HepG2 (cell line): ENCODE measurements at regions not wholly inside any gene's neighbourhood (a gene's known extent, or its start where the extent isn't known, plus 50 kb on each side); places are given as distances from the start of the nearest gene placed in this dataset.

Source experiments
- AGO2 ChIP-seq: fragments of 200-400 bp; formaldehyde crosslinking; optimal IDR thresholded peaks from 2 replicates; pipeline ENCODE3; 2017; ENCODE audit warnings: mild to moderate bottlenecking, low read depth, low read length, moderate library complexity
- ATF1 ChIP-seq: IDR thresholded peaks from 2 replicates; pipeline ENCODE4 v1.6.1; 2016; ENCODE audit warnings: mild to moderate bottlenecking, control low read depth
- ATF3 ChIP-seq: sonication (generic); formaldehyde crosslinking; IDR thresholded peaks from 2 replicates; pipeline ENCODE4 v1.4.0; 2020; ENCODE audit warnings: missing genetic modification reagents
- ELF1 ChIP-seq: sonication (generic); formaldehyde crosslinking; IDR thresholded peaks from 2 replicates; pipeline ENCODE4 v1.4.0; 2020; ENCODE audit warnings: missing genetic modification reagents
- FOXK2 ChIP-seq: fragments of 450-650 bp; IDR thresholded peaks from 2 replicates; pipeline ENCODE4 v1.6.1; 2016
- HNF1A ChIP-seq, 2 experiments: sonication (generic) in 1 of 2; formaldehyde crosslinking in 1 of 2; IDR thresholded peaks; 2 replicates each; pipeline versions ENCODE4 v1.4.0 to v1.6.1; 2016 to 2020; ENCODE audit warnings: borderline replicate concordance in 1 of 2, low read depth in 1 of 2, mild to moderate bottlenecking in 1 of 2, missing genetic modification reagents in 1 of 2
- HOXA3 ChIP-seq: sonication (generic); formaldehyde crosslinking; IDR thresholded peaks from 2 replicates; pipeline ENCODE4 v1.5.0; 2020; ENCODE audit warnings: missing genetic modification reagents
- KLF9 ChIP-seq: IDR thresholded peaks from 2 replicates; pipeline ENCODE4 v1.6.1; 2016; ENCODE audit warnings: low read depth
- MYNN ChIP-seq: sonication (generic); formaldehyde crosslinking; IDR thresholded peaks from 2 replicates; pipeline ENCODE4 v1.4.0; 2020; ENCODE audit warnings: mild to moderate bottlenecking, low read depth, missing genetic modification reagents
- SRSF9 ChIP-seq: fragments of 200-400 bp; formaldehyde crosslinking; IDR thresholded peaks from 2 replicates; pipeline ENCODE4 v1.6.1; 2018; ENCODE audit warnings: borderline replicate concordance, mild to moderate bottlenecking, low read depth, low read length; ENCODE audit not compliant: insufficient read depth, poor library complexity, severe bottlenecking
- THAP7 ChIP-seq: sonication (generic); formaldehyde crosslinking; IDR thresholded peaks from 2 replicates; pipeline ENCODE4 v1.8.1; 2023; ENCODE audit warnings: mild to moderate bottlenecking, missing genetic modification reagents
- USF2 ChIP-seq, 2 experiments: sonication (generic) in 1 of 2; formaldehyde crosslinking in 1 of 2; IDR thresholded peaks; 2 replicates each; pipeline versions ENCODE4 v1.5.1 to v1.6.1; 2011 to 2020; ENCODE audit warnings: borderline replicate concordance in 1 of 2, low read depth in 1 of 2, low read length in 1 of 2, mild to moderate bottlenecking in 1 of 2, missing genetic modification reagents in 1 of 2, moderate library complexity in 1 of 2
- ZKSCAN5 ChIP-seq: sonication (generic); formaldehyde crosslinking; IDR thresholded peaks from 2 replicates; pipeline ENCODE4 v1.5.1; 2020; ENCODE audit warnings: mild to moderate bottlenecking, missing genetic modification reagents
- ZNF510 ChIP-seq: sonication (generic); formaldehyde crosslinking; IDR thresholded peaks from 2 replicates; pipeline ENCODE4 v1.4.0; 2020; ENCODE audit warnings: low read depth, mild to moderate bottlenecking, missing genetic modification reagents
- ZNF670 ChIP-seq: sonication (generic); formaldehyde crosslinking; IDR thresholded peaks from 2 replicates; pipeline ENCODE4 v1.8.0; 2022; ENCODE audit warnings: mild to moderate bottlenecking, missing genetic modification reagents, borderline replicate concordance
- ZNF710 ChIP-seq: sonication (generic); formaldehyde crosslinking; IDR thresholded peaks from 2 replicates; pipeline ENCODE4 v1.5.0; 2020; ENCODE audit warnings: mild to moderate bottlenecking, missing genetic modification reagents, borderline replicate concordance
- ZNF737 ChIP-seq: sonication (generic); formaldehyde crosslinking; IDR thresholded peaks from 2 replicates; pipeline ENCODE4 v1.5.0; 2020; ENCODE audit warnings: missing genetic modification reagents, mild to moderate bottlenecking, borderline replicate concordance
- ZZZ3 ChIP-seq: sonication (generic); formaldehyde crosslinking; IDR thresholded peaks from 2 replicates; pipeline ENCODE4 v1.4.0; 2020; ENCODE audit warnings: missing genetic modification reagents, mild to moderate bottlenecking, borderline replicate concordance

- TF ChIP-seq ZNF737 (CRISPR knock-in tag) (no peak), ZZZ3 (CRISPR knock-in tag) (no peak), ATF1 (CRISPR knock-in tag) (no peak), KLF9 (CRISPR knock-in tag) (no peak; the same call in 1 of the 2 replicates), AGO2 (no peak), ZKSCAN5 (CRISPR knock-in tag) (no peak), HNF1A (IDR thresholded peaks at IDR 0.05; ENCODE audit: low read depth) (peak; percentile 60), HNF1A (CRISPR knock-in tag; IDR thresholded peaks at IDR 0.05; ENCODE audit: borderline replicate concordance) (peak; percentile 77; the same call in 1 of the 2 replicates), USF2 (IDR thresholded peaks at IDR 0.05; ENCODE audit: low read depth, low read length) (no peak), USF2 (CRISPR knock-in tag; IDR thresholded peaks at IDR 0.05; ENCODE audit: borderline replicate concordance) (no peak), THAP7 (no peak), ATF3 (no peak), ZNF670 (CRISPR knock-in tag) (no peak), ZNF710 (CRISPR knock-in tag) (peak; percentile 33; the same call in 1 of the 2 replicates), FOXK2 (no peak), ELF1 (no peak), MYNN (no peak), ZNF510 (CRISPR knock-in tag) (no peak), SRSF9 (no peak), HOXA3 (CRISPR knock-in tag) (no peak)
Measured at GRCh38 chr2:126990605-126991532, 92.2 kb downstream of the TEX51 start (continued).
